Transverse colon (tissue), 4 donors: ENCODE measurements at regions not wholly inside any gene's neighbourhood (a gene's known extent, or its start where the extent isn't known, plus 50 kb on each side); places are given as distances from the start of the nearest gene placed in this dataset.
"Not testable (repeated sequence)": the region's sequence is repeated elsewhere in the genome, so short reads cannot be mapped to it uniquely, and the experiment has no call there.

ENCODE experiments used
- DNase-seq: peaks from one replicate; pipeline ENCODE4 v3.0.0-alpha.2; 2019
- H3K27ac ChIP-seq, 4 donors: fragments of 200-600 bp; sonication (generic); 2 replicates each; pipeline ENCODE4 v1.5.1; 2016 to 2018; ENCODE audit warnings: inconsistent platforms in 4 of 4
- H3K27me3 ChIP-seq: fragments of 200-600 bp; sonication (generic); 2 replicates; pipeline ENCODE4 v1.5.1; 2017; ENCODE audit warnings: inconsistent platforms
- H3K36me3 ChIP-seq, 4 donors: fragments of 200-600 bp; sonication (generic); 2 replicates each; pipeline ENCODE4 v1.5.1; 2017 to 2019; ENCODE audit warnings: inconsistent platforms in 4 of 4
- H3K4me1 ChIP-seq, 4 donors: fragments of 200-600 bp; sonication (generic); 2 replicates each; pipeline ENCODE4 v1.5.1; 2017 to 2020; ENCODE audit warnings: inconsistent platforms in 4 of 4
- H3K4me3 ChIP-seq, 4 donors: fragments of 200-600 bp; sonication (generic); 1 replicate in 1 of 4; 2 replicates in 3 of 4; pipeline versions ENCODE4 v1.5.1 to v1.6.1; 2017 to 2019; ENCODE audit warnings: inconsistent platforms in 4 of 4
- H3K9me3 ChIP-seq, 2 donors: fragments of 200-600 bp; sonication (generic); 2 replicates each; pipeline ENCODE4 v1.5.1; 2017 to 2019; ENCODE audit warnings: inconsistent platforms in 2 of 2
- CTCF ChIP-seq, 5 experiments: fragments of 200-600 bp in 3 of 5; fragments of 450-650 bp in 2 of 5; sonication (generic) in 3 of 5; IDR thresholded peaks; 1 replicate in 2 of 5; 2 replicates in 3 of 5; pipeline ENCODE4 v1.5.1; 2016 to 2017; ENCODE audit warnings: antibody characterized with exemption in 5 of 5, inconsistent platforms in 3 of 5, mild to moderate bottlenecking in 2 of 5, moderate library complexity in 1 of 5
- EP300 ChIP-seq: sonication (generic); formaldehyde crosslinking; IDR thresholded peaks from one replicate; pipeline ENCODE4 v1.6.1; 2017; ENCODE audit warnings: antibody characterized with exemption, low read depth
- POLR2A ChIP-seq: fragments of 450-650 bp; IDR thresholded peaks from one replicate; pipeline ENCODE4 v1.6.1; 2016; ENCODE audit warnings: antibody characterized with exemption, mild to moderate bottlenecking, moderate library complexity
- POLR2AphosphoS5 ChIP-seq, 3 donors: sonication (generic); formaldehyde crosslinking; IDR thresholded peaks; one replicate each; pipeline ENCODE4 v1.6.1; 2016; ENCODE audit warnings: antibody characterized with exemption in 3 of 3
- WGBS, 2 donors: methylation state at CpG; one replicate each; pipeline ENCODE4 v1.1.5; 2018; ENCODE audit warnings: low coverage in 1 of 2; 5-methylcytosine and 5-hydroxymethylcytosine counted together
- in situ Hi-C, 4 donors: fragments of 200-750 bp; cut with MboI; loops; one replicate each; pipeline versions ENCODE4 v1.15.0 to v1.15.1; 2017; ENCODE audit warnings: low sequenced_read_pairs in 3 of 4, low pct_ligation_motif_present in 1 of 4, low pct_unique_long_range_greater_than_20kb in 1 of 4
- intact Hi-C: fragments of 100-400 bp; cut with DNase I; formaldehyde crosslinking; loops from one replicate; pipeline ENCODE4 v1.15.1; 2023; ENCODE audit warnings: low total_unique reads

GRCh38 chr3:82177774-82178173 lies 416.3 kb upstream of the GBE1 start:
- Histone ChIP-seq H3K27ac (no peak overlapping the region), H3K4me1 (no peaks in the 10 kb centered on the region), H3K27me3 (no peaks in the 10 kb centered on the region), H3K4me3 (no peak overlapping the region), H3K9me3 (no peaks in the 10 kb centered on the region), H3K36me3 (no peaks in the 10 kb centered on the region)
- intact Hi-C loops = no loop called here
- TF ChIP-seq EP300 (no peak), POLR2A (no peak), CTCF (IDR thresholded peaks at IDR 0.05) (no peak), POLR2AphosphoS5 (IDR thresholded peaks at IDR 0.05) (no peak)
- in situ Hi-C loops = no loop called here
- DNase-seq = no peak

DNA sequence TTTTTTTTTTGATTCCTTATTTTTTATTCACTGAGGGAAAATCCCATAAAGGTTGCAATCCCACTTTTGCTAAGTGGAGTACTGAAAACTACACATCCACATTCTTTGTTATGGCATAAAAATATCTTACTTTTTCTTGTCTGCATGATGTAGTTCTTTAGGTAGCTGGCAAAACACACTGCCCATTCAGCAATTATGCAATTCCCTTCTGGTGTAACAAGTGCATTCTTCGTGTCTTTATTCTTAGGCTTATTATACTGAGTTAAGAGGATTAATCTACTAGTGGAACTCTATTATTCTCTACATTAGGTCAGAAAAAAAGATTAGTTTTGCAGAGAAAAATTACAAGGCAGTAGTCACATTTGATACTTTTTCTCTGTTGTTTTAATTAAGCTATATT lies 403.8 kb upstream of the GBE1 start:
- H3K36me3 ChIP-seq = no peaks in the 10 kb centered on the region
- intact Hi-C loops (no loop called here), in situ Hi-C loops (no loop called here)
- DNase-seq = no peak
- no peaks in the 10 kb centered on the region for H3K27me3 ChIP-seq
- 54 to 70% methylated on average over 1 of the region's 1 CpG for WGBS, 2 donors
- no peak overlapping the region for H3K4me3 ChIP-seq
- H3K4me1 ChIP-seq = no peaks in the 10 kb centered on the region
- H3K9me3 ChIP-seq = no peaks in the 10 kb centered on the region
- TF ChIP-seq POLR2AphosphoS5 (IDR thresholded peaks at IDR 0.05) (no peak), EP300 (no peak), POLR2A (no peak), CTCF (IDR thresholded peaks at IDR 0.05) (no peak)
- H3K27ac ChIP-seq = no peak overlapping the region

- Histone ChIP-seq H3K27me3 (no peaks in the 10 kb centered on the region), H3K4me3 (no peak overlapping the region), H3K4me1 (no peaks in the 10 kb centered on the region), H3K9me3 (no peaks in the 10 kb centered on the region), H3K36me3 (no peaks in the 10 kb centered on the region), H3K27ac (no peak overlapping the region)
- 84 to 86% methylated on average over 1 of the region's 1 CpG for WGBS, 2 donors
- in situ Hi-C loops = no loop called here
- intact Hi-C loops = no loop called here
- no peak for DNase-seq
- TF ChIP-seq POLR2AphosphoS5 (IDR thresholded peaks at IDR 0.05) (no peak), CTCF (IDR thresholded peaks at IDR 0.05) (peak in 2 of 5 experiments; percentile 20 to 26), POLR2A (no peak), EP300 (no peak)
Measured at GRCh38 chr3:82163907-82164520, 402.6 kb upstream of the GBE1 start.

DNA sequence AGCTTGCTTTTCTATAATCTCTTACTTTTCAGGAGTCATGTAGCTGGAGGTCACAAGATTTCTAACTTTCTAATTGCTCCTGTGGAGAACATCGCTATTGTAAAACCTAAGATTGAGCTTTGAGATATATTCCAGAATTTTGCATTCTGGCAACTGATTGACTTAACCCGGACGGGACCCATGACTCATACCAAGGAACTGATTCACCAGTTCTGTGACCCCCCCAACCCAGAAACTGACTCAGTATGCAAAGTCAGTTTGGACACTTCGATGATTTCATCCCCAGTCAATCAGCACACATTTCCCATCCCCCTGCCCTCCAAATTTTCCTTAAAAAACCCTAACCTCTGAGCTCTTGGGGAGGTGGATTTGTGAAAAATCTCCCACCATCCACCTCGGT lies 396.5 kb upstream of the GBE1 start:
- intact Hi-C loops (no loop called here), in situ Hi-C loops (no loop called here)
- Histone ChIP-seq H3K4me1 (no peaks in the 10 kb centered on the region), H3K4me3 (no peak overlapping the region), H3K27me3 (no peaks in the 10 kb centered on the region), H3K27ac (no peak overlapping the region), H3K36me3 (no peaks in the 10 kb centered on the region), H3K9me3 (no peaks in the 10 kb centered on the region)
- TF ChIP-seq POLR2A (no peak), CTCF (IDR thresholded peaks at IDR 0.05) (no peak), EP300 (no peak), POLR2AphosphoS5 (IDR thresholded peaks at IDR 0.05) (no peak)
- WGBS, 2 donors = 76 to 83% methylated on average over 5 of the region's 5 CpGs
- no peak for DNase-seq

DNA sequence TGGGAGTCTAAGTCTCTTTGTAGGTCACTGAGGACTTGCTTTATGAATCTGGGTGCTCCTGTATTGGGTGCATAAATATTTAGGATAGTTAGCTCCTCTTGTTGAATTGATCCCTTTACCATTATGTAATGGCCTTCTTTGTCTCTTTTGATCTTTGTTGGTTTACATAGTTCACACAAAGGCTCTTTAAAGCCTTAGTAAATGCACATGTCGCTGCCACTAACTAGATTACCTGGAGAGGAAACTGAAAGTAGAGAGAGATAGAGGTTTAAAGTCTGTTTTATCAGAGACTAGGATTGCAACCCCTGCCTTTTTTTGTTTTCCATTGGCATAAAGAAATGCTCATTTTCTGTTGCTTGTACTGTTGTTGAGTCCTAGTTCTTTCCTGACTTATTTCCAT lies 392.4 kb upstream of the GBE1 start:
- H3K9me3 ChIP-seq, DNase-seq, H3K4me1 ChIP-seq, H3K4me3 ChIP-seq, H3K36me3 ChIP-seq, intact Hi-C loops, H3K27me3 ChIP-seq, in situ Hi-C loops, H3K27ac ChIP-seq: not testable (repeated sequence)
- WGBS, 2 donors = 48% methylated on average over 1 of the region's 1 CpG; no CpG with 5 or more reads in 1 of the 2 donors
